Right lobe of liver (tissue), 6 donors: ENCODE measurements at regions not wholly inside any gene's neighbourhood (a gene's known extent, or its start where the extent isn't known, plus 50 kb on each side); places are given as distances from the start of the nearest gene placed in this dataset.

Experiments
- ATAC-seq, 4 donors: fragments of 200-7000 bp; cut with Tn5 transposase; one replicate each; pipeline ENCODE4 v1.9.1; 2020; ENCODE audit warnings: mild to moderate bottlenecking in 4 of 4, moderate library complexity in 4 of 4
- DNase-seq, 3 donors: peaks; one replicate each; pipeline ENCODE4 v3.0.0-alpha.2; 2020
- H3K27ac ChIP-seq, 3 donors: fragments of 200-600 bp; one replicate each; pipeline ENCODE4 v1.8.0; 2022
- H3K27me3 ChIP-seq, 2 donors: fragments of 200-600 bp; one replicate each; pipeline ENCODE4 v1.8.0; 2022
- H3K36me3 ChIP-seq, 4 donors: fragments of 200-600 bp; sonication (generic) in 1 of 4; one replicate each; pipeline versions ENCODE4 v1.5.1 to v1.8.0; 2017 to 2022; ENCODE audit warnings: control low read depth in 1 of 4
- H3K4me1 ChIP-seq, 4 donors: fragments of 200-600 bp; sonication (generic) in 1 of 4; one replicate each; pipeline versions ENCODE4 v1.5.1 to v1.8.0; 2017 to 2022; ENCODE audit warnings: control low read depth in 1 of 4
- H3K4me3 ChIP-seq, 3 donors: fragments of 200-600 bp; one replicate each; pipeline ENCODE4 v1.8.0; 2022
- H3K9me3 ChIP-seq, 4 donors: fragments of 200-600 bp; sonication (generic) in 1 of 4; one replicate each; pipeline versions ENCODE4 v1.5.1 to v1.8.0; 2017 to 2022; ENCODE audit warnings: control low read depth in 1 of 4
- CTCF ChIP-seq, 4 donors: fragments of 200-600 bp in 3 of 4; fragments of 450-650 bp in 1 of 4; IDR thresholded peaks; one replicate each; pipeline versions ENCODE4 v1.5.1 to v1.8.0; 2016 to 2022; ENCODE audit warnings: antibody characterized with exemption in 4 of 4, mild to moderate bottlenecking in 2 of 4
- POLR2A ChIP-seq: fragments of 450-650 bp; IDR thresholded peaks from one replicate; pipeline ENCODE4 v1.6.1; 2017; ENCODE audit warnings: antibody characterized with exemption, mild to moderate bottlenecking
- WGBS: methylation state at CpG from one replicate; pipeline ENCODE4 v1.1.6; 2018; ENCODE audit warnings: low coverage, low lambda C conversion rate; ENCODE audit not compliant: insufficient coverage; ENCODE audit errors: missing lambda C conversion rate; 5-methylcytosine and 5-hydroxymethylcytosine counted together
- intact Hi-C, 2 donors: fragments of 100-400 bp; cut with DNase I; formaldehyde crosslinking; loops; one replicate each; pipeline versions ENCODE4 v1.11.2 to v1.14.1; 2022
- donor health status: DM: no; HTN: yes; CAD: no.
- donor health status: DM: no; HTN: no; CAD: no.
- donor health status: DM: no; HTN: no; CAD: no.
- donor health status: DM: no; HTN: yes; CAD: no.
- donor health status: DM: no; HTN: yes; CAD: no.

DNA sequence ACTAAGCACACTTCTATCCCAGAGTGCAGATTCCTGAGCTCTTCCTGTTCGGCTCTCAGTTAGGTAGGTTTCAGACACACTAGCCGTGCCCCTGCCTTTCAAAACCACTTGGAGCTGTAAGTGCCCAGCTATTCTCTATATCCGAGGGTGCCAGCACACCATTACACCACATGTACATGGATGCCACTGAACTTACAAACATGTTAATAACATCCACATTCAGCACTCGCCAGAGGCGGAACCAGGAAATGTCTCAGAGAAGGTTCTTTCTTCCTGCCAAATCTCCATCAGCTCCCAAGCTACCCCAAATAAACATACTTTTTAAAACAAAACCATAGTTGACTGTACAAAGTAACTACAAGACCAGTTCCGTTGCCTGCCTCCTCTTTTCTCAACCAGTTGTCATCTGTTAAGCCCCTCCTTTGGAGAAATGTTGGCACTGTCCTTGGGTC lies 78.4 kb upstream of the CTTNBP2NL start:
- intact Hi-C loops = no loop called here
- Histone ChIP-seq H3K36me3 (no peaks in the 10 kb centered on the region), H3K27ac (no peak overlapping the region), H3K4me3 (no peak overlapping the region), H3K27me3 (no peaks in the 10 kb centered on the region), H3K4me1 (no peaks in the 10 kb centered on the region), H3K9me3 (no peaks in the 10 kb centered on the region)
- 54% methylated on average over 6 of the region's 6 CpGs for WGBS
- TF ChIP-seq CTCF (IDR thresholded peaks at IDR 0.05) (no peak), POLR2A (no peak)
- ATAC-seq (no peak), DNase-seq (no peak)

GRCh38 chr1:112318263-112318662 lies 77.8 kb upstream of the CTTNBP2NL start:
- DNase-seq = no peak
- no peak for TF ChIP-seq POLR2A
- no peak for TF ChIP-seq CTCF (IDR thresholded peaks at IDR 0.05)
- no peak for ATAC-seq
- H3K36me3 ChIP-seq = no peaks in the 10 kb centered on the region
- H3K4me1 ChIP-seq = no peaks in the 10 kb centered on the region
- H3K4me3 ChIP-seq = no peak overlapping the region
- intact Hi-C loops = no loop called here
- no peaks in the 10 kb centered on the region for H3K27me3 ChIP-seq
- WGBS = 65% methylated on average over 2 of the region's 2 CpGs
- no peaks in the 10 kb centered on the region for H3K9me3 ChIP-seq
- no peak overlapping the region for H3K27ac ChIP-seq

DNA sequence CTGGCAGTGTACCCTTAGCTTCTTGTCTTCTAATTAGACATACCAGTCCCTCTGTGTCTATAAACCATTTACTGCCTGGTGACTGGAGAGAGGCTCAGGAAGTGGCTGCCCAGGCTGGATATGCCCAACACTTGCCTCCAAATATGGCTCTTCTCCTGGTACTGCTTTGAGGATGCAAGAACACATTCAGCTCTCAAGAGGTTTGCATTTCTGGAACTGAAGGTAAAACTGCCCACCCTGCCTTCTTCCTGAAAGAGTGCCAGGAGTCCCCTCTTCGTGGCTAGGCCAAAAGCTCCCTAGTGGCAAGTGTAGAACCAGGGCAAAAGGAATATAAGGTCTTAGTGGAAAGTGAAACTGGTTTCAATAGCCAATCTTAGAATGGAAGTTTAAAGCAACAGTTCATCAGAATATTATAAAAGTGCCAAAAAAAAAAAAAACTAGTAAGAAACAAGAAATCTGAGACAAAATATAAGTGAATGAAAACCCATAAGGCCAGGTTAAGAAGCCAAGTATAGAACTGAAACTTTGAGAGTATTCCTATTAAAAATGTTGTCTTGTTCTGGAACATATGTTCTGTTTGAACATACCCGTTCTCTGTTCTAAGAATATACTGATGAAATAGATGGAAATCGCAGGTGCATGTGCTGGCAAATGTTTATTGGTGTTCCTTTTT lies 77.2 kb upstream of the CTTNBP2NL start:
- H3K27ac ChIP-seq = no peak overlapping the region
- TF ChIP-seq CTCF (IDR thresholded peaks at IDR 0.05) (no peak), POLR2A (no peak)
- intact Hi-C loops = no loop called here
- H3K9me3 ChIP-seq = no peaks in the 10 kb centered on the region
- no peak for ATAC-seq
- no peaks in the 10 kb centered on the region for H3K27me3 ChIP-seq
- no peaks in the 10 kb centered on the region for H3K4me1 ChIP-seq
- 41% methylated on average over 3 of the region's 3 CpGs for WGBS
- H3K36me3 ChIP-seq = no peaks in the 10 kb centered on the region
- DNase-seq = no peak
- no peak overlapping the region for H3K4me3 ChIP-seq

DNA sequence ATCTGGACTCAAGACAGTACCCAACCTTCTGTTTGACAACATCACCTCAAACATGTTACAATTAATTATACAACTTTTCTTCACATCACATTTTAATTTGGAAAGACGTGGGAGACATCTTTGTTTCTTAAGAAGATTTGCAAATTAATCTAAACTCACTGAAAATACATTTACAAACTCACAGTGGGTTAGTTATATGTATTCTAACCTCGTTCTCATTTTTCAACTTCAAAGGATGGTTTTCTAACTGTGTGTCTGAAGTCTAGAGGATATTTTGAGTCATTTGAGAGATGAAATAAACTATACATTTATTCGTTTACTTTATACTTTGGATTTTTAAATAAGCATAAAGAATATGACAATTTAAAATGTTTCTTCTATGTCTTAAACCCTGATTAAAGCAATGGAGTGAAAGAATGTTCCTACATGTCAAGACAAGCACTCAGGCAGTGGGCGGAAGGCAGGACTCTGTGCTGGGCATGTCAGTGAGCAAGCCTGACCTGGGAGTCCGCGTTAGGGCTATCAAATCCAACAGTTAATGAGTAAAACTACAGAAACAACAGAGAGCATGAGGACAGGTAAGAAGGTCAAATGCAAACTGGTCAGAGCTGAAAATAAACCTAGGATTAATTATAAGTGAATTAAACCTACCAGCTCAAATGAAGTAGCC lies 76.5 kb upstream of the CTTNBP2NL start:
- no peaks in the 10 kb centered on the region for H3K36me3 ChIP-seq
- H3K4me3 ChIP-seq = no peak overlapping the region
- H3K27ac ChIP-seq = no peak overlapping the region
- no peaks in the 10 kb centered on the region for H3K9me3 ChIP-seq
- TF ChIP-seq POLR2A (no peak), CTCF (IDR thresholded peaks at IDR 0.05) (no peak)
- ATAC-seq = no peak
- no peak for DNase-seq
- intact Hi-C loops = no loop called here
- no peaks in the 10 kb centered on the region for H3K27me3 ChIP-seq
- 50% methylated on average over 6 of the region's 6 CpGs for WGBS
- H3K4me1 ChIP-seq = no peaks in the 10 kb centered on the region
